HG02678 (cell line): ENCODE measurements at regions not wholly inside any gene's neighbourhood (a gene's known extent, or its start where the extent isn't known, plus 50 kb on each side); places are given as distances from the start of the nearest gene placed in this dataset.

ENCODE experiments used
- ATAC-seq: cut with Tn5 transposase; IDR thresholded peaks from one replicate; pipeline ENCODE4 v1.9.1; 2021; ENCODE audit warnings: mild to moderate bottlenecking, moderate library complexity; ENCODE audit not compliant: unreplicated experiment

- ATAC-seq: no peak
Measured at GRCh38 chr13:99862244-99862643, 109.3 kb downstream of the ZIC5 start.

- no peak for ATAC-seq
Measured at GRCh38 chr13:99861771-99862170, 109.8 kb downstream of the ZIC5 start.

- ATAC-seq: no peak
Measured at GRCh38 chr13:99860745-99861144, 110.8 kb downstream of the ZIC5 start.

- peak; percentile 94 for ATAC-seq
Measured at GRCh38 chr13:99859178-99860177, 112.1 kb downstream of the ZIC5 start.

- ATAC-seq: no peak
Measured at GRCh38 chr13:99857738-99858137, 113.8 kb downstream of the ZIC5 start.

GRCh38 chr13:99855526-99856420 lies 115.8 kb downstream of the ZIC5 start:
- no peak for ATAC-seq

GRCh38 chr13:99854366-99854765 lies 117.2 kb downstream of the ZIC5 start:
- ATAC-seq: no peak

- ATAC-seq: no peak
Measured at GRCh38 chr13:99847318-99847750, 124.2 kb downstream of the ZIC5 start.

- ATAC-seq: no peak
Measured at GRCh38 chr13:99845161-99845874, 126.2 kb downstream of the ZIC5 start.

GRCh38 chr13:99844421-99844820 lies 127.1 kb downstream of the ZIC5 start:
- ATAC-seq: no peak

- no peak for ATAC-seq
Measured at GRCh38 chr13:99843872-99844271, 127.7 kb downstream of the ZIC5 start.

GRCh38 chr13:99842405-99842804 lies 129.2 kb downstream of the ZIC5 start:
- no peak for ATAC-seq

- ATAC-seq: no peak
Measured at GRCh38 chr13:99836291-99836690, 135.3 kb downstream of the ZIC5 start.

- ATAC-seq: no peak
Measured at GRCh38 chr13:99835442-99835841, 136.1 kb downstream of the ZIC5 start.

- ATAC-seq: no peak
Measured at GRCh38 chr13:99834246-99834645, 137.3 kb downstream of the ZIC5 start.

- no peak for ATAC-seq
Measured at GRCh38 chr13:99832347-99832746, 139.2 kb downstream of the ZIC5 start.

GRCh38 chr13:99830931-99831330 lies 140.6 kb downstream of the ZIC5 start:
- no peak for ATAC-seq

- no peak for ATAC-seq
Measured at GRCh38 chr13:99829593-99830239, 141.9 kb downstream of the ZIC5 start.

GRCh38 chr13:99829161-99829560 lies 142.4 kb downstream of the ZIC5 start:
- ATAC-seq: no peak

GRCh38 chr13:99828735-99829134 lies 142.8 kb downstream of the ZIC5 start:
- no peak for ATAC-seq
